Ovary (tissue), 3 donors: ENCODE measurements at regions not wholly inside any gene's neighbourhood (a gene's known extent, or its start where the extent isn't known, plus 50 kb on each side); places are given as distances from the start of the nearest gene placed in this dataset.

Experiments
- EP300 ChIP-seq: sonication (generic); formaldehyde crosslinking; IDR thresholded peaks from one replicate; pipeline ENCODE4 v1.6.1; 2017; ENCODE audit warnings: antibody characterized with exemption
- POLR2A ChIP-seq: fragments of 450-650 bp; IDR thresholded peaks from one replicate; pipeline ENCODE4 v1.6.1; 2017; ENCODE audit warnings: antibody characterized with exemption, mild to moderate bottlenecking, moderate library complexity
- TF ChIP-seq, protein P1 (sequence below), 3 donors: fragments of 450-650 bp in 2 of 3; fragments of 200-600 bp in 1 of 3; IDR thresholded peaks; one replicate each; pipeline versions ENCODE4 v1.5.1 to v1.8.0; 2016 to 2022; ENCODE audit warnings: antibody characterized with exemption in 3 of 3, mild to moderate bottlenecking in 1 of 3
- donor health status: DM: no; HTN: no; CAD: no.

DNA sequence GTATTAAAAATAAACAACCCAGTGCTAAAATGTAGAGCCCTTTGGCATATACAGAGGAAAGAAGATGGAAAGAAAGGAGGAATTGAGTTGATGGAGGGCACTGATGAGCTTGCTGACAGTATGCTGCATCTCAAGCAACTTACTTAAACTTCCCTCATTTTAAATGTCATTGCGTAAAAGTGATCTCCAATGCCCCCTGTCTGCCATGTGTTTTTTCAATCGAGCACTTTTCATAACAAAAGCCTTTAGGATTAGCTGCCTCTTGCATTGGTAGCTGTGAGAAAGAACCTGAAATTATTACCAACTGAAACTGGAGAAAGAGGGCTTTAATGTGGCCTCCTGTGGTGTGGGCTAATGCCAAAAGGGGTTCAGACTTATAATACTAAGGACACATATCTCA lies 541.6 kb downstream of the SUCLA2 start:
- no peak for TF ChIP-seq EP300
- TF ChIP-seq, protein P1, sequence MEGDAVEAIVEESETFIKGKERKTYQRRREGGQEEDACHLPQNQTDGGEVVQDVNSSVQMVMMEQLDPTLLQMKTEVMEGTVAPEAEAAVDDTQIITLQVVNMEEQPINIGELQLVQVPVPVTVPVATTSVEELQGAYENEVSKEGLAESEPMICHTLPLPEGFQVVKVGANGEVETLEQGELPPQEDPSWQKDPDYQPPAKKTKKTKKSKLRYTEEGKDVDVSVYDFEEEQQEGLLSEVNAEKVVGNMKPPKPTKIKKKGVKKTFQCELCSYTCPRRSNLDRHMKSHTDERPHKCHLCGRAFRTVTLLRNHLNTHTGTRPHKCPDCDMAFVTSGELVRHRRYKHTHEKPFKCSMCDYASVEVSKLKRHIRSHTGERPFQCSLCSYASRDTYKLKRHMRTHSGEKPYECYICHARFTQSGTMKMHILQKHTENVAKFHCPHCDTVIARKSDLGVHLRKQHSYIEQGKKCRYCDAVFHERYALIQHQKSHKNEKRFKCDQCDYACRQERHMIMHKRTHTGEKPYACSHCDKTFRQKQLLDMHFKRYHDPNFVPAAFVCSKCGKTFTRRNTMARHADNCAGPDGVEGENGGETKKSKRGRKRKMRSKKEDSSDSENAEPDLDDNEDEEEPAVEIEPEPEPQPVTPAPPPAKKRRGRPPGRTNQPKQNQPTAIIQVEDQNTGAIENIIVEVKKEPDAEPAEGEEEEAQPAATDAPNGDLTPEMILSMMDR (IDR thresholded peaks at IDR 0.05), result no peak
- TF ChIP-seq POLR2A, result no peak
